ENCODE measurements at regions not wholly inside any gene's neighbourhood (a gene's known extent, or its start where the extent isn't known, plus 50 kb on each side); places are given as distances from the start of the nearest gene placed in this dataset.

DNA sequence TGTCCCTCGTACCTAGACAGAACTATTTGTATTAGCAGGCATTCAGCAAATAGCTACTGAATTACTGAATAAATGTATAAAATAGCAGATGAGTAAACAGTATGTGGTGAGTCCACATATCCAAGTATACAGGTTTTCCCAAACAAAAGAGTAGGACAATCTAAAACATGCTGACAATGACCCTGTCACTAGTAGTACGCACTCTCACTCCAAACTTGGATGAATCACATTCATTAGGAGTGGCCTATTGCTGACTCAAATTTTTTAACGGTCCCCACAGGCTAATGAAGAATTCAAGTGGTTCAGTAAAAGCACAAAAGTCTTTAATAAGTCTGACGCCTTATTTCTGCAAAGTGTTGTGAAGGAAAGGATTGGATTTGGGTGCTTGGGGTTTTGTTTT lies 449.3 kb upstream of the THBS1 start:
- no peaks in the 10 kb centered on the region for H3K9me2 ChIP-seq (ENCODE audit: low read depth, low read length)
- no peak overlapping the region for H3K9ac ChIP-seq (ENCODE audit: low read length)
- H3F3A ChIP-seq (ENCODE audit: insufficient read depth, low read length), result no peaks in the 10 kb centered on the region
- no peaks in the 10 kb centered on the region for H3K36me3 ChIP-seq (ENCODE audit: insufficient read depth, low read length)
- H3K9me3 ChIP-seq (ENCODE audit: low read length), result no peaks in the 10 kb centered on the region
- no peaks in the 10 kb centered on the region for H3K27me3 ChIP-seq (ENCODE audit: insufficient read depth, low read length)
- H2AFZ ChIP-seq (ENCODE audit: low read length), result no peak overlapping the region
- TF ChIP-seq, protein P1, sequence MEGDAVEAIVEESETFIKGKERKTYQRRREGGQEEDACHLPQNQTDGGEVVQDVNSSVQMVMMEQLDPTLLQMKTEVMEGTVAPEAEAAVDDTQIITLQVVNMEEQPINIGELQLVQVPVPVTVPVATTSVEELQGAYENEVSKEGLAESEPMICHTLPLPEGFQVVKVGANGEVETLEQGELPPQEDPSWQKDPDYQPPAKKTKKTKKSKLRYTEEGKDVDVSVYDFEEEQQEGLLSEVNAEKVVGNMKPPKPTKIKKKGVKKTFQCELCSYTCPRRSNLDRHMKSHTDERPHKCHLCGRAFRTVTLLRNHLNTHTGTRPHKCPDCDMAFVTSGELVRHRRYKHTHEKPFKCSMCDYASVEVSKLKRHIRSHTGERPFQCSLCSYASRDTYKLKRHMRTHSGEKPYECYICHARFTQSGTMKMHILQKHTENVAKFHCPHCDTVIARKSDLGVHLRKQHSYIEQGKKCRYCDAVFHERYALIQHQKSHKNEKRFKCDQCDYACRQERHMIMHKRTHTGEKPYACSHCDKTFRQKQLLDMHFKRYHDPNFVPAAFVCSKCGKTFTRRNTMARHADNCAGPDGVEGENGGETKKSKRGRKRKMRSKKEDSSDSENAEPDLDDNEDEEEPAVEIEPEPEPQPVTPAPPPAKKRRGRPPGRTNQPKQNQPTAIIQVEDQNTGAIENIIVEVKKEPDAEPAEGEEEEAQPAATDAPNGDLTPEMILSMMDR (IDR thresholded peaks at IDR 0.05; ENCODE audit: low read length), result no peak
- H3K79me2 ChIP-seq (ENCODE audit: insufficient read depth, low read length), result no peaks in the 10 kb centered on the region
- no peak overlapping the region for H3K4me3 ChIP-seq (ENCODE audit: low read depth, low read length, poor library complexity, severe bottlenecking)
- H4K20me1 ChIP-seq (ENCODE audit: insufficient read depth, low read length), result no peaks in the 10 kb centered on the region
- no peak overlapping the region for H3K27ac ChIP-seq (ENCODE audit: low read depth, low read length, poor library complexity, severe bottlenecking)
- no peaks in the 10 kb centered on the region for H3K4me1 ChIP-seq (ENCODE audit: insufficient read depth, low read length, severe bottlenecking)
- no peak overlapping the region for H3K4me2 ChIP-seq (ENCODE audit: low read length)

GRCh38 chr15:39132070-39132469 lies 448.8 kb upstream of the THBS1 start:
- Histone ChIP-seq H3K9ac (ENCODE audit: low read length) (no peak overlapping the region), H3K27ac (ENCODE audit: low read depth, low read length, poor library complexity, severe bottlenecking) (no peak overlapping the region), H4K20me1 (ENCODE audit: insufficient read depth, low read length) (no peaks in the 10 kb centered on the region), H3K4me1 (ENCODE audit: insufficient read depth, low read length, severe bottlenecking) (no peaks in the 10 kb centered on the region), H3K27me3 (ENCODE audit: insufficient read depth, low read length) (no peaks in the 10 kb centered on the region), H3F3A (ENCODE audit: insufficient read depth, low read length) (no peaks in the 10 kb centered on the region), H3K4me2 (ENCODE audit: low read length) (no peak overlapping the region), H3K9me3 (ENCODE audit: low read length) (no peaks in the 10 kb centered on the region), H3K9me2 (ENCODE audit: low read depth, low read length) (no peaks in the 10 kb centered on the region), H3K36me3 (ENCODE audit: insufficient read depth, low read length) (no peaks in the 10 kb centered on the region), H3K4me3 (ENCODE audit: low read depth, low read length, poor library complexity, severe bottlenecking) (no peak overlapping the region), H3K79me2 (ENCODE audit: insufficient read depth, low read length) (no peaks in the 10 kb centered on the region), H2AFZ (ENCODE audit: low read length) (no peak overlapping the region)
- no peak for TF ChIP-seq EZH2 (IDR thresholded peaks at IDR 0.05; ENCODE audit: borderline replicate concordance, low read length)
- TF ChIP-seq, protein P1 (IDR thresholded peaks at IDR 0.05; ENCODE audit: low read length), result no peak

- no peaks in the 10 kb centered on the region for H3K4me1 ChIP-seq (ENCODE audit: insufficient read depth, low read length, severe bottlenecking)
- no peak overlapping the region for H3K27ac ChIP-seq (ENCODE audit: low read depth, low read length, poor library complexity, severe bottlenecking)
- no peaks in the 10 kb centered on the region for H4K20me1 ChIP-seq (ENCODE audit: insufficient read depth, low read length)
- H3K9me3 ChIP-seq (ENCODE audit: low read length), result no peaks in the 10 kb centered on the region
- H3K9ac ChIP-seq (ENCODE audit: low read length), result no peak overlapping the region
- H3K4me3 ChIP-seq (ENCODE audit: low read depth, low read length, poor library complexity, severe bottlenecking), result no peak overlapping the region
- no peaks in the 10 kb centered on the region for H3K79me2 ChIP-seq (ENCODE audit: insufficient read depth, low read length)
- no peaks in the 10 kb centered on the region for H3K27me3 ChIP-seq (ENCODE audit: insufficient read depth, low read length)
- TF ChIP-seq, protein P1 (IDR thresholded peaks at IDR 0.05; ENCODE audit: low read length), result no peak
- no peak for TF ChIP-seq EZH2 (IDR thresholded peaks at IDR 0.05; ENCODE audit: borderline replicate concordance, low read length)
- H3K36me3 ChIP-seq (ENCODE audit: insufficient read depth, low read length), result no peaks in the 10 kb centered on the region
- no peak overlapping the region for H3K4me2 ChIP-seq (ENCODE audit: low read length)
- H3F3A ChIP-seq (ENCODE audit: insufficient read depth, low read length), result no peaks in the 10 kb centered on the region
- H2AFZ ChIP-seq (ENCODE audit: low read length), result no peak overlapping the region
- H3K9me2 ChIP-seq (ENCODE audit: low read depth, low read length), result no peaks in the 10 kb centered on the region
Measured at GRCh38 chr15:39132954-39133600, 447.8 kb upstream of the THBS1 start.
